Caco-2 (cell line): ENCODE measurements at regions not wholly inside any gene's neighbourhood (a gene's known extent, or its start where the extent isn't known, plus 50 kb on each side); places are given as distances from the start of the nearest gene placed in this dataset.

Experiments
- BruUV-seq: library from RNA; stranded (reverse); fragments of 400-500 nt; replicated peaks from 2 replicates; lab custom pipeline; 2021; lab: Mats Ljungman, UMichigan
- CTCF ChIA-PET: fragments of 300-600 bp; sonication (Branson Sonifier 250); formaldehyde crosslinking; loops from one replicate; lab custom pipeline; 2022; ENCODE audit warnings: antibody characterized with exemption; lab: Charles Lee
- POLR2A ChIA-PET: fragments of 300-600 bp; sonication (Branson Sonifier 250); formaldehyde crosslinking; loops from one replicate; lab custom pipeline; 2022; ENCODE audit warnings: antibody characterized with exemption; lab: Charles Lee
- DNase-seq, 2 experiments: peaks; one replicate each; pipeline versions ENCODE4 v3.0.0 to v3.0.0-alpha.2; 2020 to 2022
- H3K27me3 ChIP-seq: replicated peaks from 2 replicates; pipeline ENCODE4 v1.6.0; 2011; ENCODE audit warnings: low read length; ENCODE audit not compliant: control insufficient read depth, insufficient read depth
- H3K36me3 ChIP-seq: 2 replicates; pipeline ENCODE4 v1.5.1; 2011; ENCODE audit warnings: low read length; ENCODE audit not compliant: control insufficient read depth, insufficient read depth
- H3K4me1 ChIP-seq: fragments of 250-450 bp; sonication (Bioruptor Pico); 2 replicates; pipeline ENCODE4 v1.5.1; 2020; ENCODE audit warnings: mild to moderate bottlenecking
- H3K4me3 ChIP-seq: 2 replicates; pipeline ENCODE4 v1.5.1; 2011; ENCODE audit warnings: low read depth, mild to moderate bottlenecking, control low read depth, low read length
- H3K9me3 ChIP-seq: fragments of 250-450 bp; sonication (Bioruptor Pico); 2 replicates; pipeline ENCODE4 v1.5.1; 2020; ENCODE audit warnings: mild to moderate bottlenecking, moderate library complexity
- H3K27ac Mint-ChIP-seq: one replicate; pipeline ENCODE4 v1.8.0; 2022; ENCODE audit warnings: mixed read lengths; ENCODE audit not compliant: unreplicated experiment
- H3K27me3 Mint-ChIP-seq: one replicate; pipeline ENCODE4 v1.8.0; 2022; ENCODE audit warnings: mixed read lengths; ENCODE audit not compliant: insufficient read depth, unreplicated experiment
- H3K36me3 Mint-ChIP-seq: one replicate; pipeline ENCODE4 v1.8.0; 2022; ENCODE audit warnings: mild to moderate bottlenecking, mixed read lengths; ENCODE audit not compliant: insufficient read depth, unreplicated experiment
- H3K4me1 Mint-ChIP-seq: one replicate; pipeline ENCODE4 v1.8.0; 2022; ENCODE audit warnings: low read depth, mixed read lengths; ENCODE audit not compliant: unreplicated experiment
- H3K4me3 Mint-ChIP-seq: one replicate; pipeline ENCODE4 v1.8.0; 2022; ENCODE audit warnings: mild to moderate bottlenecking, moderate library complexity, mixed read lengths; ENCODE audit not compliant: unreplicated experiment
- H3K9me3 Mint-ChIP-seq: one replicate; pipeline ENCODE4 v1.8.0; 2022; ENCODE audit warnings: mixed read lengths; ENCODE audit not compliant: unreplicated experiment
- intact Hi-C: fragments of 100-400 bp; cut with micrococcal nuclease; formaldehyde crosslinking; loops from one replicate; pipeline ENCODE4 v1.10.0; 2022; ENCODE audit not compliant: unreplicated experiment
- TF ChIP-seq, protein P1 (sequence below), 2 experiments: fragments of 200-600 bp in 1 of 2; IDR thresholded peaks; 1 replicate in 1 of 2; 2 replicates in 1 of 2; pipeline versions ENCODE4 v1.5.1 to v1.8.0; 2011 to 2022; ENCODE audit warnings: antibody characterized with exemption in 1 of 2, control low read depth in 1 of 2, inconsistent platforms in 1 of 2, low read depth in 1 of 2, low read length in 1 of 2, mild to moderate bottlenecking in 1 of 2, moderate library complexity in 1 of 2; ENCODE audit not compliant: insufficient read depth in 1 of 2, severe bottlenecking in 1 of 2, unreplicated experiment in 1 of 2

DNA sequence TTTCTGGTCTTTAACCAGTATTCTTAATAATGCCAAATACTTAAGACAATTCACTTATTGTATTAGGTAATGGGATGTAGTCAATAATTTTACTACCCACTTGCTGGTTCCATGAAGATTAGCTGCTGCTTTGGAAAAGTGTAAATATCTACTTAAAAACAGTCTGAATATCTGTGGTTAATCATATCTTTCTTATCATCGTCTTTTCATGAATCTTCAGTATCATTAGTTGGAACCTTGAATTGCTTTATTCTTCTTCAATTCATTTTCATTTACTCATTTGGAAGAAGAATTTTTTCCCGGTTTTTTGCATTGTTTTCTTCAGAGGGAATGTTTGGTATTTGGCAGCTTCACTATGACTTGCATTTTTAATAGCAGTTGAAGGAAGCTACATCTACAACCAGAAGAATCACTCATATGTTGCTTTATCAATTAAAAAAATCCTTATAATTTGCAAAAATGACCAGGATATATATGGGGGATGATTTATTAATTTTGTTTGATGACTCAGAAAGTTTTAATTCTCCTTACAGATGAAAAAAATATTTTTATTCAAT is 1398.3 kb upstream of the CDH6 start:
- no peak overlapping the region for H3K4me3 Mint-ChIP-seq
- H3K4me1 Mint-ChIP-seq: peaks cover 6% of the 10 kb centered on the region
- Histone ChIP-seq H3K27me3 (no peaks in the 10 kb centered on the region), H3K9me3 (no peaks in the 10 kb centered on the region), H3K4me1 (peaks cover under 1% of the 10 kb centered on the region; the same call in 1 of the 2 replicates), H3K36me3 (no peaks in the 10 kb centered on the region), H3K4me3 (no peak overlapping the region)
- H3K9me3 Mint-ChIP-seq: no peaks in the 10 kb centered on the region
- no peaks in the 10 kb centered on the region for H3K27me3 Mint-ChIP-seq
- ChIA-PET POLR2A (no interaction called here), CTCF (no interaction called here)
- no peaks in the 10 kb centered on the region for H3K36me3 Mint-ChIP-seq
- intact Hi-C loops: no loop called here
- no peak for DNase-seq
- no TSS peak for BruUV-seq
- TF ChIP-seq, protein P1, sequence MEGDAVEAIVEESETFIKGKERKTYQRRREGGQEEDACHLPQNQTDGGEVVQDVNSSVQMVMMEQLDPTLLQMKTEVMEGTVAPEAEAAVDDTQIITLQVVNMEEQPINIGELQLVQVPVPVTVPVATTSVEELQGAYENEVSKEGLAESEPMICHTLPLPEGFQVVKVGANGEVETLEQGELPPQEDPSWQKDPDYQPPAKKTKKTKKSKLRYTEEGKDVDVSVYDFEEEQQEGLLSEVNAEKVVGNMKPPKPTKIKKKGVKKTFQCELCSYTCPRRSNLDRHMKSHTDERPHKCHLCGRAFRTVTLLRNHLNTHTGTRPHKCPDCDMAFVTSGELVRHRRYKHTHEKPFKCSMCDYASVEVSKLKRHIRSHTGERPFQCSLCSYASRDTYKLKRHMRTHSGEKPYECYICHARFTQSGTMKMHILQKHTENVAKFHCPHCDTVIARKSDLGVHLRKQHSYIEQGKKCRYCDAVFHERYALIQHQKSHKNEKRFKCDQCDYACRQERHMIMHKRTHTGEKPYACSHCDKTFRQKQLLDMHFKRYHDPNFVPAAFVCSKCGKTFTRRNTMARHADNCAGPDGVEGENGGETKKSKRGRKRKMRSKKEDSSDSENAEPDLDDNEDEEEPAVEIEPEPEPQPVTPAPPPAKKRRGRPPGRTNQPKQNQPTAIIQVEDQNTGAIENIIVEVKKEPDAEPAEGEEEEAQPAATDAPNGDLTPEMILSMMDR (IDR thresholded peaks at IDR 0.05; ENCODE audit: insufficient read depth in 1 of 2, low read depth in 1 of 2, low read length in 1 of 2, severe bottlenecking in 1 of 2, unreplicated experiment in 1 of 2): no peak
- no peak overlapping the region for H3K27ac Mint-ChIP-seq

DNA sequence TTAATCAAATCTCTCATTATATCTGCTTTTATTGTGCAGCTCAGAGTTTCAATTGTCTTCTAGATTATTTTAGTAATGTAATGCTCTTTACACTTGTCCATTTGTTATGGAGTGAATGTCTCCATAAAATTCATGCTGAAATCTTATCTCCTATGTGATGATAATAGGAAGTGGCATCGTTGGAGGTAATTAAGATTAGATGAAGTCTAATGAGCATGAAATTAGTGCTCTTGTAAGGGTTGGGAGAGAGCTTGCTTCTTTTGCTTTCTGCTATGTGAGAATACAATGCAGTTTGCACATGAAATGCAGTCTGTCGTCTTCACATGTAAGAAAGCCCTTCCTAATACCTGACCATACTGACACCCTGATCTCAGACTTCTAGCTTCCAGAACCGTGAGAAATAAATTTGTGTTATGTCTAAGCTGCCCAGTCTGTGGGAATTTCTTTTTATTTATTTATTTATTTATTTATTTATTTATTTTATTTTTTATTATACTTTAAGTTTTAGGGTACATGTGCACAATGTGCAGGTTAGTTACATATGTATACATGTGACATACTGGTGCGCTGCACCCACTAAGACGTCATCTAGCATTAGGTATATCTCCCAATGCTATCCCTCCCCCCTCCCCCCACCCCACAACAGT is 1399.2 kb upstream of the CDH6 start:
- DNase-seq: no peak
- peaks cover 6% of the 10 kb centered on the region for H3K4me1 Mint-ChIP-seq
- no TSS peak for BruUV-seq
- ChIA-PET POLR2A (no interaction called here), CTCF (no interaction called here)
- no peaks in the 10 kb centered on the region for H3K9me3 ChIP-seq
- H3K27me3 Mint-ChIP-seq: no peaks in the 10 kb centered on the region
- no peaks in the 10 kb centered on the region for H3K4me1 ChIP-seq
- H3K27ac Mint-ChIP-seq: no peak overlapping the region
- H3K36me3 ChIP-seq: no peaks in the 10 kb centered on the region
- H3K36me3 Mint-ChIP-seq: no peaks in the 10 kb centered on the region
- H3K27me3 ChIP-seq: no peaks in the 10 kb centered on the region
- TF ChIP-seq, protein P1 (IDR thresholded peaks at IDR 0.05; ENCODE audit: insufficient read depth in 1 of 2, low read depth in 1 of 2, low read length in 1 of 2, severe bottlenecking in 1 of 2, unreplicated experiment in 1 of 2): no peak
- no peaks in the 10 kb centered on the region for H3K9me3 Mint-ChIP-seq
- no peak overlapping the region for H3K4me3 ChIP-seq
- intact Hi-C loops: no loop called here
- no peak overlapping the region for H3K4me3 Mint-ChIP-seq

DNA sequence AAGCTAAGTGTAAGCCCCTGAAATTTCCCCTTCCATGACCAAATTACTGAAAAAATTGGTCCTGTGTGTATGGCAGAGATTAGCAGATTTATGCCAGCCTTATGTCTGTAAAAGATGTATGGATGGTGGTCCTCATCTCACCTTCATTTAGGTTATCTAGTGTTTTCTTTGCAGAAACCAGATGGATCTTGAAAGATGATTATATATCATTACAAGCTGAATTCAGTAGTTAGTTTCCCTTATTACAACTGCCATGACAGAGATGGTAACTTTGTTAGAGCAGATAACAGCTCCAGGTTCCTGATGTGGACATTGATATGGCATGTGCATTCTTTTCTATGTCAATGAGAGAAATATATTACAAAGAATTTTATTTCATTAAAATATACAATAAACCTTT is 1403.2 kb upstream of the CDH6 start:
- Mint-ChIP-seq H3K9me3 (no peaks in the 10 kb centered on the region), H3K4me3 (no peak overlapping the region), H3K27me3 (no peaks in the 10 kb centered on the region), H3K36me3 (no peaks in the 10 kb centered on the region), H3K4me1 (peaks cover 6% of the 10 kb centered on the region), H3K27ac (no peak overlapping the region)
- POLR2A ChIA-PET: no interaction called here
- TF ChIP-seq, protein P1 (IDR thresholded peaks at IDR 0.05; ENCODE audit: insufficient read depth in 1 of 2, low read depth in 1 of 2, low read length in 1 of 2, severe bottlenecking in 1 of 2, unreplicated experiment in 1 of 2): no peak
- BruUV-seq: no TSS peak
- 0 out of 2 replicates have a peak, but pooled peaks cover 3% of the 10 kb centered on the region for H3K4me1 ChIP-seq
- CTCF ChIA-PET: no interaction called here
- no peaks in the 10 kb centered on the region for H3K27me3 ChIP-seq
- intact Hi-C loops: no loop called here
- no peak overlapping the region for H3K4me3 ChIP-seq
- H3K9me3 ChIP-seq: no peaks in the 10 kb centered on the region
- DNase-seq: no peak
- no peaks in the 10 kb centered on the region for H3K36me3 ChIP-seq
